ENCODE measurements at regions not wholly inside any gene's neighbourhood (a gene's known extent, or its start where the extent isn't known, plus 50 kb on each side); places are given as distances from the start of the nearest gene placed in this dataset.

- H3K79me2 ChIP-seq (ENCODE audit: control insufficient read depth, insufficient read depth, low read length) = no peaks in the 10 kb centered on the region
- FAIRE-seq (no peak), DNase-seq (ENCODE audit: low read depth, low spot score) (no peak)
- no peaks in the 10 kb centered on the region for H3K4me1 ChIP-seq (ENCODE audit: control insufficient read depth, extremely low read depth, insufficient read depth, low read length)
- TF ChIP-seq CTCF (optimal IDR thresholded peaks at IDR 0.05 in 1 of 3, IDR thresholded peaks at IDR 0.05 in 1 of 3, conservative IDR thresholded peaks at IDR 0.05 in 1 of 3; ENCODE audit: extremely low read depth in 1 of 3, insufficient read depth in 2 of 3, low read length in 3 of 3) = no peak
- TF ChIP-seq EZH2 (IDR thresholded peaks at IDR 0.05; ENCODE audit: low read length) = no peak
- no peak overlapping the region for H3K4me3 ChIP-seq (ENCODE audit: control insufficient read depth in 2 of 3, extremely low read depth in 1 of 3, insufficient read depth in 2 of 3, low read depth in 1 of 3, low read length in 3 of 3)
- H3K9ac ChIP-seq (ENCODE audit: control insufficient read depth, extremely low read depth, insufficient read depth, low read length) = no peak overlapping the region
- no peaks in the 10 kb centered on the region for H3K27me3 ChIP-seq (ENCODE audit: control insufficient read depth, extremely low read depth, insufficient read depth, low read length)
- no peaks in the 10 kb centered on the region for H3K9me3 ChIP-seq (ENCODE audit: control insufficient read depth, low read depth, low read length)
- no peak overlapping the region for H3K27ac ChIP-seq (ENCODE audit: control insufficient read depth, insufficient read depth, low read length)
- H2AFZ ChIP-seq (ENCODE audit: control insufficient read depth, low read length) = no peak overlapping the region
- no peaks in the 10 kb centered on the region for H3K9me1 ChIP-seq (ENCODE audit: control insufficient read depth, extremely low read depth, insufficient read depth, low read length)
- H3K36me3 ChIP-seq (ENCODE audit: control insufficient read depth in 2 of 2, extremely low read depth in 1 of 2, insufficient read depth in 2 of 2, low read length in 2 of 2) = no peaks in the 10 kb centered on the region
- dilution Hi-C loops (cut with MboI; ENCODE audit: extremely low pct_ligation_motif_present, low sequenced_read_pairs) = no loop called here
- no peak overlapping the region for H3K4me2 ChIP-seq (ENCODE audit: control insufficient read depth, extremely low read depth, insufficient read depth, low read depth, low read length)
- H4K20me1 ChIP-seq (ENCODE audit: control insufficient read depth, extremely low read depth, insufficient read depth, low read length) = no peaks in the 10 kb centered on the region
These were observed 184.9 kb upstream of the LUZP2 start for GRCh38 chr11:24311974-24312373.

GRCh38 chr11:24312464-24313238 is 184.2 kb upstream of the LUZP2 start:
- FAIRE-seq (no peak), DNase-seq (ENCODE audit: low read depth, low spot score) (no peak)
- Histone ChIP-seq H3K4me2 (ENCODE audit: control insufficient read depth, extremely low read depth, insufficient read depth, low read depth, low read length) (no peak overlapping the region), H3K79me2 (ENCODE audit: control insufficient read depth, insufficient read depth, low read length) (no peaks in the 10 kb centered on the region), H3K9me3 (ENCODE audit: control insufficient read depth, low read depth, low read length) (no peaks in the 10 kb centered on the region), H3K27me3 (ENCODE audit: control insufficient read depth, extremely low read depth, insufficient read depth, low read length) (no peaks in the 10 kb centered on the region), H3K9me1 (ENCODE audit: control insufficient read depth, extremely low read depth, insufficient read depth, low read length) (no peaks in the 10 kb centered on the region), H3K4me1 (ENCODE audit: control insufficient read depth, extremely low read depth, insufficient read depth, low read length) (no peaks in the 10 kb centered on the region), H3K27ac (ENCODE audit: control insufficient read depth, insufficient read depth, low read length) (no peak overlapping the region), H2AFZ (ENCODE audit: control insufficient read depth, low read length) (no peak overlapping the region), H3K4me3 (ENCODE audit: control insufficient read depth in 2 of 3, extremely low read depth in 1 of 3, insufficient read depth in 2 of 3, low read depth in 1 of 3, low read length in 3 of 3) (no peak overlapping the region), H4K20me1 (ENCODE audit: control insufficient read depth, extremely low read depth, insufficient read depth, low read length) (no peaks in the 10 kb centered on the region), H3K36me3 (ENCODE audit: control insufficient read depth in 2 of 2, extremely low read depth in 1 of 2, insufficient read depth in 2 of 2, low read length in 2 of 2) (no peaks in the 10 kb centered on the region), H3K9ac (ENCODE audit: control insufficient read depth, extremely low read depth, insufficient read depth, low read length) (no peak overlapping the region)
- no peak for TF ChIP-seq CTCF (optimal IDR thresholded peaks at IDR 0.05 in 1 of 3, IDR thresholded peaks at IDR 0.05 in 1 of 3, conservative IDR thresholded peaks at IDR 0.05 in 1 of 3; ENCODE audit: extremely low read depth in 1 of 3, insufficient read depth in 2 of 3, low read length in 3 of 3)
- TF ChIP-seq EZH2 (IDR thresholded peaks at IDR 0.05; ENCODE audit: low read length) = no peak
- dilution Hi-C loops (cut with MboI; ENCODE audit: extremely low pct_ligation_motif_present, low sequenced_read_pairs) = no loop called here
